ENCODE measurements at regions not wholly inside any gene's neighbourhood (a gene's known extent, or its start where the extent isn't known, plus 50 kb on each side); places are given as distances from the start of the nearest gene placed in this dataset.
A peak's percentile ranks its signal among the peaks of the same experiment; 100 is the strongest.

- no peak overlapping the region for H3K4me2 ChIP-seq (replicated peaks; ENCODE audit: extremely low read depth, low read length, poor library complexity, severe bottlenecking)
- intact Hi-C loops (cut with micrococcal nuclease) = no loop called here
- H3K9me3 Mint-ChIP-seq = peaks cover 16 to 54% (median 35%) of the 10 kb centered on the region in 7 donors
- no peaks in the 10 kb centered on the region for H3K79me2 ChIP-seq (ENCODE audit: insufficient read depth, low read length)
- no peak for DNase-seq
- H3K27me3 ChIP-seq (ENCODE audit: control insufficient read depth in 2 of 2, insufficient read depth in 2 of 2, low read length in 2 of 2) = no peaks in the 10 kb centered on the region
- no peak overlapping the region for H3K4me3 ChIP-seq (replicated peaks in 1 of 3; ENCODE audit: low read depth in 2 of 3, low read length in 3 of 3)
- H3K27me3 Mint-ChIP-seq (ENCODE audit: low read depth in 3 of 3) = peaks cover 0 to 3% (median 0%) of the 10 kb centered on the region in 3 donors
- no peak overlapping the region for H3K9ac ChIP-seq (ENCODE audit: insufficient read depth, low read length, poor library complexity, severe bottlenecking)
- peak overlapping the region in 1 of 7 donors; percentile 5 for H3K27ac Mint-ChIP-seq
- H3K4me1 ChIP-seq (ENCODE audit: control insufficient read depth in 1 of 2, insufficient read depth in 2 of 2, low read length in 2 of 2) = peaks cover 10 to 13% of the 10 kb centered on the region in 2 donors
- 94% methylated on average over 2 of the region's 3 CpGs for WGBS (ENCODE audit: insufficient coverage)
- no peak overlapping the region for H3K27ac ChIP-seq (ENCODE audit: low read depth in 1 of 2, low read length in 2 of 2)
- H3K9me3 ChIP-seq (replicated peaks in 1 of 2; ENCODE audit: control insufficient read depth in 1 of 2, insufficient read depth in 1 of 2, low read length in 2 of 2) = peaks cover 20 to 23% of the 10 kb centered on the region in 2 donors
- H3K4me1 Mint-ChIP-seq = peaks cover 17% of the 10 kb centered on the region
- no peaks in the 10 kb centered on the region for H4K20me1 ChIP-seq (ENCODE audit: insufficient read depth, low read length)
- no peaks in the 10 kb centered on the region for H3K36me3 ChIP-seq (replicated peaks in 1 of 2; ENCODE audit: control insufficient read depth in 1 of 2, insufficient read depth in 2 of 2, low read length in 2 of 2)
- no peaks in the 10 kb centered on the region for H3K36me3 Mint-ChIP-seq
- H3K4me3 Mint-ChIP-seq = no peak overlapping the region
- H2AFZ ChIP-seq (ENCODE audit: insufficient read depth, low read depth, low read length, poor library complexity, severe bottlenecking) = no peak overlapping the region
- TF ChIP-seq CTCF (IDR thresholded peaks at IDR 0.05) = no peak
Observed at GRCh38 chr2:104595576-104595975, 258.3 kb upstream of the POU3F3 start.

- Histone ChIP-seq H3K9me3 (replicated peaks in 1 of 2; ENCODE audit: control insufficient read depth in 1 of 2, insufficient read depth in 1 of 2, low read length in 2 of 2) (peaks cover 4 to 17% of the 10 kb centered on the region in 2 donors), H3K4me1 (ENCODE audit: control insufficient read depth in 1 of 2, insufficient read depth in 2 of 2, low read length in 2 of 2) (peaks cover 10 to 13% of the 10 kb centered on the region in 2 donors), H3K4me3 (replicated peaks in 1 of 3; ENCODE audit: low read depth in 2 of 3, low read length in 3 of 3) (no peak overlapping the region), H4K20me1 (ENCODE audit: insufficient read depth, low read length) (no peaks in the 10 kb centered on the region), H3K27ac (ENCODE audit: low read depth in 1 of 2, low read length in 2 of 2) (no peak overlapping the region), H3K9ac (ENCODE audit: insufficient read depth, low read length, poor library complexity, severe bottlenecking) (no peak overlapping the region), H3K27me3 (ENCODE audit: control insufficient read depth in 2 of 2, insufficient read depth in 2 of 2, low read length in 2 of 2) (no peaks in the 10 kb centered on the region), H3K79me2 (ENCODE audit: insufficient read depth, low read length) (no peaks in the 10 kb centered on the region), H3K36me3 (replicated peaks in 1 of 2; ENCODE audit: control insufficient read depth in 1 of 2, insufficient read depth in 2 of 2, low read length in 2 of 2) (no peaks in the 10 kb centered on the region), H2AFZ (ENCODE audit: insufficient read depth, low read depth, low read length, poor library complexity, severe bottlenecking) (no peak overlapping the region), H3K4me2 (replicated peaks; ENCODE audit: extremely low read depth, low read length, poor library complexity, severe bottlenecking) (no peak overlapping the region)
- Mint-ChIP-seq H3K27me3 (ENCODE audit: low read depth in 3 of 3) (peaks cover 0 to 4% (median 3%) of the 10 kb centered on the region in 3 donors), H3K27ac (no peak overlapping the region), H3K9me3 (peaks cover 22 to 42% (median 31%) of the 10 kb centered on the region in 7 donors), H3K4me1 (peaks cover 17% of the 10 kb centered on the region), H3K4me3 (no peak overlapping the region), H3K36me3 (peaks cover 0 to 2% of the 10 kb centered on the region in 2 donors)
- no peak for TF ChIP-seq CTCF (IDR thresholded peaks at IDR 0.05)
- DNase-seq = peak in 1 of 3 donors; percentile 25
- intact Hi-C loops (cut with micrococcal nuclease) = no loop called here
- WGBS (ENCODE audit: insufficient coverage) = no CpG with 5 or more reads among the region's 2 CpGs
Observed at GRCh38 chr2:104597942-104598341, 256.0 kb upstream of the POU3F3 start.
